K562 (cell line): ENCODE measurements at regions not wholly inside any gene's neighbourhood (a gene's known extent, or its start where the extent isn't known, plus 50 kb on each side); places are given as distances from the start of the nearest gene placed in this dataset.

Source experiments
- ATAC-seq: fragments of 200-7000 bp; cut with Tn5 transposase; 3 replicates; pipeline ENCODE4 v1.9.1; 2020; ENCODE audit warnings: moderate library complexity
- BruUV-seq: library from RNA; stranded (reverse); fragments of 400-500 nt; replicated peaks from 2 replicates; lab custom pipeline; 2021; lab: Mats Ljungman, UMichigan
- CTCF ChIA-PET: fragments of 300-600 bp; formaldehyde crosslinking; extraction: SDS; loops from one replicate; lab custom pipeline; 2021; ENCODE audit warnings: low intra/inter-chr PET ratio; lab: Yijun Ruan, JAX
- POLR2A ChIA-PET: fragments of 300-600, 350-650 bp; sonication (Branson Sonifier 250); formaldehyde crosslinking; extraction: SDS; loops from one replicate; lab custom pipeline; 2021; ENCODE audit warnings: antibody characterized with exemption, inconsistent platforms; lab: Yijun Ruan, JAX
- DNase-seq, 4 experiments: peaks; one replicate each; pipeline versions ENCODE4 v3.0.0 to v3.0.0-alpha.2; 2011 to 2018; ENCODE audit warnings: low spot score in 3 of 4, mixed read lengths in 3 of 4; ENCODE audit errors: extremely low read depth in 1 of 4
- FAIRE-seq: peaks from 2 replicates; lab custom pipeline; 2011; peaks lifted over from hg19 to GRCh38; lab: Jason Lieb, UNC
- H2AFZ ChIP-seq: 2 replicates; pipeline ENCODE4 v1.6.0; 2011; ENCODE audit warnings: low read depth, low read length, control low read depth, inconsistent platforms
- H3K27ac ChIP-seq: fragments of 200-600 bp; 3 replicates; pipeline ENCODE4 v1.8.0; 2011; ENCODE audit warnings: low read depth, mild to moderate bottlenecking, control low read depth, inconsistent platforms, low read length, moderate library complexity, mixed read lengths; ENCODE audit errors: extremely low read depth
- H3K27me3 ChIP-seq, 2 experiments: fragments of 300-600 bp in 1 of 2; 2 replicates in 1 of 2; 3 replicates in 1 of 2; pipeline versions ENCODE4 v1.6.0 to v1.8.0; 2011; ENCODE audit warnings: inconsistent platforms in 2 of 2, low read length in 2 of 2, mild to moderate bottlenecking in 1 of 2, mixed read lengths in 1 of 2, moderate library complexity in 1 of 2; ENCODE audit not compliant: control insufficient read depth in 2 of 2, insufficient read depth in 2 of 2
- H3K36me3 ChIP-seq: fragments of 300-600 bp; 3 replicates; pipeline ENCODE4 v1.8.0; 2011; ENCODE audit warnings: mild to moderate bottlenecking, low read length, inconsistent platforms; ENCODE audit not compliant: control insufficient read depth, insufficient read depth
- H3K4me1 ChIP-seq, 2 experiments: fragments of 200-600 bp in 1 of 2; replicated peaks in 1 of 2; 2 replicates in 1 of 2; 3 replicates in 1 of 2; pipeline versions ENCODE4 v1.5.1 to v1.8.0; 2011; ENCODE audit warnings: inconsistent platforms in 2 of 2, low read length in 2 of 2, mild to moderate bottlenecking in 1 of 2, mixed read lengths in 1 of 2, moderate library complexity in 1 of 2; ENCODE audit not compliant: control insufficient read depth in 2 of 2, insufficient read depth in 2 of 2
- H3K4me2 ChIP-seq: 2 replicates; pipeline ENCODE4 v1.6.1; 2011; ENCODE audit warnings: low read length, control low read depth, inconsistent platforms, mixed read lengths; ENCODE audit not compliant: insufficient read depth
- H3K4me3 ChIP-seq: fragments of 200-600 bp; sonication (generic), shearing (Covaris generic); 2 replicates; pipeline ENCODE4 v1.5.1; 2016; ENCODE audit warnings: control low read depth, inconsistent platforms
- H3K79me2 ChIP-seq: fragments of 200-600 bp; 3 replicates; pipeline ENCODE4 v1.8.0; 2011; ENCODE audit warnings: low read length, inconsistent platforms; ENCODE audit not compliant: control insufficient read depth, insufficient read depth
- H3K9ac ChIP-seq, 2 experiments: 2 replicates each; pipeline versions ENCODE4 v1.6.0 to v1.6.1; 2011; ENCODE audit warnings: low read depth in 2 of 2, low read length in 2 of 2, control low read depth in 1 of 2, inconsistent platforms in 1 of 2, mild to moderate bottlenecking in 1 of 2, mixed read lengths in 1 of 2; ENCODE audit not compliant: insufficient read depth in 1 of 2
- H3K9me1 ChIP-seq: one replicate; pipeline ENCODE4 v1.6.0; 2011; ENCODE audit warnings: inconsistent platforms, mild to moderate bottlenecking, low read length, moderate library complexity; ENCODE audit not compliant: control insufficient read depth, insufficient read depth
- H3K9me3 ChIP-seq: replicated peaks from 2 replicates; pipeline ENCODE4 v1.5.1; 2011; ENCODE audit warnings: low read depth, low read length, inconsistent platforms; ENCODE audit not compliant: control insufficient read depth, insufficient read depth
- H4K20me1 ChIP-seq: replicated peaks from 2 replicates; pipeline ENCODE4 v1.6.1; 2011; ENCODE audit warnings: low read length, inconsistent platforms, mixed read lengths; ENCODE audit not compliant: control insufficient read depth, insufficient read depth
- CHCHD3 ChIP-seq: fragments of 250-450 bp; sonication (Bioruptor Pico); IDR thresholded peaks from 2 replicates; pipeline ENCODE4 v2.1.2; 2022; ENCODE audit warnings: mild to moderate bottlenecking
- CSDE1 ChIP-seq, 2 experiments: fragments of 450-650 bp; IDR thresholded peaks; 2 replicates each; pipeline ENCODE4 v1.6.1; 2016; ENCODE audit warnings: mild to moderate bottlenecking in 1 of 2
- ESRRB ChIP-seq: fragments of 250-450 bp; sonication (Bioruptor Pico); IDR thresholded peaks from 2 replicates; pipeline ENCODE4 v1.5.0; 2020; ENCODE audit warnings: mild to moderate bottlenecking, moderate library complexity, borderline replicate concordance
- HNRNPK ChIP-seq: fragments of 200-400 bp; formaldehyde crosslinking; IDR thresholded peaks from one replicate; pipeline ENCODE4 v1.6.1; 2018; ENCODE audit warnings: mild to moderate bottlenecking, low read depth, low read length; ENCODE audit not compliant: poor library complexity, severe bottlenecking
- KHSRP ChIP-seq: fragments of 450-650 bp; IDR thresholded peaks from 2 replicates; pipeline ENCODE4 v1.6.1; 2017
- NCOA1 ChIP-seq: fragments of 450-650 bp; IDR thresholded peaks from 2 replicates; pipeline ENCODE4 v1.6.1; 2016; ENCODE audit warnings: low read depth
- PHF8 ChIP-seq: fragments of 200-600 bp; sonication (generic); IDR thresholded peaks from 2 replicates; pipeline ENCODE4 v1.6.1; 2012; ENCODE audit warnings: mixed run types, mild to moderate bottlenecking, inconsistent platforms, low read length, moderate library complexity, borderline replicate concordance
- PKNOX1 ChIP-seq: fragments of 450-650 bp; IDR thresholded peaks from 2 replicates; pipeline ENCODE4 v1.6.1; 2016
- ZBED1 ChIP-seq: IDR thresholded peaks from 2 replicates; pipeline ENCODE4 v1.6.1; 2014
- ZNF224 ChIP-seq: sonication (generic); formaldehyde crosslinking; IDR thresholded peaks from 2 replicates; pipeline ENCODE4 v1.8.0; 2022; ENCODE audit warnings: mild to moderate bottlenecking, missing genetic modification reagents
- ZNF347 ChIP-seq: fragments of 450-650 bp; formaldehyde crosslinking; IDR thresholded peaks from 2 replicates; pipeline ENCODE4 v1.4.0; 2020; ENCODE audit warnings: low read depth, mild to moderate bottlenecking, moderate library complexity
- WGBS: fragments of 100-300 bp; shearing (Covaris generic); methylation state at CpG from one replicate; pipeline ENCODE4 v1.1.6; 2016; ENCODE audit warnings: low coverage, mixed read lengths; ENCODE audit not compliant: insufficient coverage; ENCODE audit errors: missing lambda C conversion rate; 5-methylcytosine and 5-hydroxymethylcytosine counted together
- in situ Hi-C: fragments of 300-500 bp; cut with MboI; formaldehyde crosslinking; loops from 4 replicates; pipeline ENCODE4 v1.15.0; 2018; ENCODE audit warnings: inconsistent platforms, mixed read lengths
- intact Hi-C: fragments of 100-400 bp; cut with micrococcal nuclease; formaldehyde crosslinking; loops from 2 replicates; pipeline ENCODE4 v1.14.2; 2022
- TF ChIP-seq, protein P1 (sequence below): fragments of 250-450 bp; sonication (Bioruptor Pico); IDR thresholded peaks from 2 replicates; pipeline ENCODE4 v1.9.0; 2021; ENCODE audit warnings: mild to moderate bottlenecking, inconsistent platforms
- TF ChIP-seq, protein P2 (sequence below): IDR thresholded peaks from 2 replicates; pipeline ENCODE4 v1.6.1; 2016; ENCODE audit warnings: missing genetic modification characterization, missing compliant biosample characterization
- TF ChIP-seq, protein P3 (sequence below): fragments of 250-450 bp; sonication (Bioruptor Pico); IDR thresholded peaks from 2 replicates; pipeline ENCODE4 v1.8.0; 2022; ENCODE audit warnings: moderate library complexity, mild to moderate bottlenecking, inconsistent platforms
- TF ChIP-seq, protein P4 (sequence below): fragments of 200-800 bp; sonication (Bioruptor generic); IDR thresholded peaks from 2 replicates; pipeline ENCODE4 v1.6.1; 2017; ENCODE audit warnings: missing genetic modification characterization, missing compliant biosample characterization

GRCh38 chr20:55488593-55488992, 516.7 kb downstream of the CBLN4 start (continued):
- TF ChIP-seq, protein P1, sequence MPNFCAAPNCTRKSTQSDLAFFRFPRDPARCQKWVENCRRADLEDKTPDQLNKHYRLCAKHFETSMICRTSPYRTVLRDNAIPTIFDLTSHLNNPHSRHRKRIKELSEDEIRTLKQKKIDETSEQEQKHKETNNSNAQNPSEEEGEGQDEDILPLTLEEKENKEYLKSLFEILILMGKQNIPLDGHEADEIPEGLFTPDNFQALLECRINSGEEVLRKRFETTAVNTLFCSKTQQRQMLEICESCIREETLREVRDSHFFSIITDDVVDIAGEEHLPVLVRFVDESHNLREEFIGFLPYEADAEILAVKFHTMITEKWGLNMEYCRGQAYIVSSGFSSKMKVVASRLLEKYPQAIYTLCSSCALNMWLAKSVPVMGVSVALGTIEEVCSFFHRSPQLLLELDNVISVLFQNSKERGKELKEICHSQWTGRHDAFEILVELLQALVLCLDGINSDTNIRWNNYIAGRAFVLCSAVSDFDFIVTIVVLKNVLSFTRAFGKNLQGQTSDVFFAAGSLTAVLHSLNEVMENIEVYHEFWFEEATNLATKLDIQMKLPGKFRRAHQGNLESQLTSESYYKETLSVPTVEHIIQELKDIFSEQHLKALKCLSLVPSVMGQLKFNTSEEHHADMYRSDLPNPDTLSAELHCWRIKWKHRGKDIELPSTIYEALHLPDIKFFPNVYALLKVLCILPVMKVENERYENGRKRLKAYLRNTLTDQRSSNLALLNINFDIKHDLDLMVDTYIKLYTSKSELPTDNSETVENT, result no peak
- TF ChIP-seq CSDE1 (IDR thresholded peaks at IDR 0.05) (no peak), ZNF347 (no peak), CHCHD3 (CRISPR knock-in tag) (no peak), NCOA1 (no peak), PKNOX1 (no peak), ZNF224 (CRISPR knock-in tag) (no peak), KHSRP (no peak), ZBED1 (no peak)

DNA sequence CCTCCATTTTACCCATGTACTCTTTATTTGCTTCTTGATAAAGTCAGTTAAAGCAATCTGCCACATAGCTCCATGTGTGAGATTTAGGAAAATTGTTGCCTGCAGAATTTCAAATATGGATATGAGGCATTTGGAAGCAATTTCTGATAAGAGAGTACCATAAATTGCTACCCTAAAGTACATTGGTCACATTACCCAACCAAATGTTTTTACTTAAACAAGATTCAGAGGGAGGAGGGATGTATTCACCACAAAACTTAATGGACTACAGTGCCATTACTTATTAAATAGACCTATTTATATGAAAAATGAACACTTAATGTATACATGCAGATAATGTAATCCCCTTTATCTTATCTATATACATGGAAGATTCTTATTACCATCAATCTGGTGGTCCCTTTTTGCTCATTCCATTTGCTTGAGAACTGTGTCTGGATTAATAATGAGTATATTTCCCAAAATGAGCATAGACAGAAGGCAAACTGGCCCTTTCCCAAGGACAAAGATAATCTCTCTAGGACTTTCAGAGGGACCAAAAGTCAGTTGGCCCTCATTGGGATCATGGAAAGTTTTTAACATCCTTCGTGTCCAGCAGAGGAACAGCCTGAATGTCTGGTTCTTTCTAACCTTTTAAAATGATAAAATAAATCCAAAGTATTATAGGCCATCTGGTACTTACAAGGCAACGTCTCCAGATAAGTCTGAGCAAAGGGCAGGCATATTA, 526.4 kb downstream of the CBLN4 start:
- Histone ChIP-seq H3K9me3 (no peaks in the 10 kb centered on the region), H3K4me1 (no peaks in the 10 kb centered on the region), H3K36me3 (no peaks in the 10 kb centered on the region), H3K4me2 (no peak overlapping the region), H3K9ac (no peak overlapping the region), H2AFZ (no peak overlapping the region), H3K27me3 (no peaks in the 10 kb centered on the region), H3K27ac (no peak overlapping the region), H3K79me2 (no peaks in the 10 kb centered on the region), H3K4me3 (no peak overlapping the region), H4K20me1 (no peaks in the 10 kb centered on the region), H3K9me1 (no peaks in the 10 kb centered on the region)
- ChIA-PET POLR2A (no interaction called here), CTCF (no interaction called here)
- 5% methylated on average over 2 of the region's 2 CpGs for WGBS
- intact Hi-C loops (no loop called here), in situ Hi-C loops (loop anchor here (10.0 kb wide), 1 partner anchor 1244 kb away; no protein-coding TSS in a partner anchor)
- no TSS peak for BruUV-seq
- DNase-seq (no peak), ATAC-seq (no peak), FAIRE-seq (no peak)
- TF ChIP-seq ZNF347 (no peak), PHF8 (no peak), HNRNPK (no peak), ESRRB (CRISPR knock-in tag) (no peak)
- TF ChIP-seq, protein P2, sequence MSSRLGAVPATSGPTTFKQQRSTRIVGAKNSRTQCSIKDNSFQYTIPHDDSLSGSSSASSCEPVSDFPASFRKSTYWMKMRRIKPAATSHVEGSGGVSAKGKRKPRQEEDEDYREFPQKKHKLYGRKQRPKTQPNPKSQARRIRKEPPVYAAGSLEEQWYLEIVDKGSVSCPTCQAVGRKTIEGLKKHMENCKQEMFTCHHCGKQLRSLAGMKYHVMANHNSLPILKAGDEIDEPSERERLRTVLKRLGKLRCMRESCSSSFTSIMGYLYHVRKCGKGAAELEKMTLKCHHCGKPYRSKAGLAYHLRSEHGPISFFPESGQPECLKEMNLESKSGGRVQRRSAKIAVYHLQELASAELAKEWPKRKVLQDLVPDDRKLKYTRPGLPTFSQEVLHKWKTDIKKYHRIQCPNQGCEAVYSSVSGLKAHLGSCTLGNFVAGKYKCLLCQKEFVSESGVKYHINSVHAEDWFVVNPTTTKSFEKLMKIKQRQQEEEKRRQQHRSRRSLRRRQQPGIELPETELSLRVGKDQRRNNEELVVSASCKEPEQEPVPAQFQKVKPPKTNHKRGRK (tag), result no peak
- TF ChIP-seq, protein P3, sequence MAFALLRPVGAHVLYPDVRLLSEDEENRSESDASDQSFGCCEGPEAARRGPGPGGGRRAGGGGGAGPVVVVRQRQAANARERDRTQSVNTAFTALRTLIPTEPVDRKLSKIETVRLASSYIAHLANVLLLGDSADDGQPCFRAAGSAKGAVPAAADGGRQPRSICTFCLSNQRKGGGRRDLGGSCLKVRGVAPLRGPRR (CRISPR knock-in tag), result no peak
- TF ChIP-seq, protein P4, sequence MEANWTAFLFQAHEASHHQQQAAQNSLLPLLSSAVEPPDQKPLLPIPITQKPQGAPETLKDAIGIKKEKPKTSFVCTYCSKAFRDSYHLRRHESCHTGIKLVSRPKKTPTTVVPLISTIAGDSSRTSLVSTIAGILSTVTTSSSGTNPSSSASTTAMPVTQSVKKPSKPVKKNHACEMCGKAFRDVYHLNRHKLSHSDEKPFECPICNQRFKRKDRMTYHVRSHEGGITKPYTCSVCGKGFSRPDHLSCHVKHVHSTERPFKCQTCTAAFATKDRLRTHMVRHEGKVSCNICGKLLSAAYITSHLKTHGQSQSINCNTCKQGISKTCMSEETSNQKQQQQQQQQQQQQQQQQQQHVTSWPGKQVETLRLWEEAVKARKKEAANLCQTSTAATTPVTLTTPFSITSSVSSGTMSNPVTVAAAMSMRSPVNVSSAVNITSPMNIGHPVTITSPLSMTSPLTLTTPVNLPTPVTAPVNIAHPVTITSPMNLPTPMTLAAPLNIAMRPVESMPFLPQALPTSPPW (CRISPR knock-in tag), result no peak
